ENCODE measurements at regions not wholly inside any gene's neighbourhood (a gene's known extent, or its start where the extent isn't known, plus 50 kb on each side); places are given as distances from the start of the nearest gene placed in this dataset.
A peak's percentile ranks its signal among the peaks of the same experiment; 100 is the strongest.
"Not testable (repeated sequence)": the region's sequence is repeated elsewhere in the genome, so short reads cannot be mapped to it uniquely, and the experiment has no call there.

DNA sequence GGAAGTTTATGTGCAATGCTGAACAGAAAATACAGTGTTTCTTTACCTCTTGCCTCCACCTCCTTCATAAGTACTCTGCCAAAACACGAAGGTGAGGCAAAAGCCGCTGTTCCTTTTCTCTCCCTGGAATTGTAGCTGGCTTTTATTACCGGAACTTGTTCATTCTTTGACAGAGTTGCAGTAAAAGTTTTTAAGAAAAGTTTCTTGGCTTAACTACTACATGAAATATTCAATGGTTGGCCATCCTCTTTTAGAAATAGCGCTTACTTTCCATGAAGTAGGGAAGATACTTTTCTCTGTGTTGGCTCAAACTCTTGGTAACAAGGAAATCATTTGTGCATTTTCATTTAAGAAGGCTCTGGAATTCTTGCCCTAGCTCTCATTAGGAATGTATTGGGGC is 950.7 kb upstream of the FANCL start:
- no peak for DNase-seq

DNA sequence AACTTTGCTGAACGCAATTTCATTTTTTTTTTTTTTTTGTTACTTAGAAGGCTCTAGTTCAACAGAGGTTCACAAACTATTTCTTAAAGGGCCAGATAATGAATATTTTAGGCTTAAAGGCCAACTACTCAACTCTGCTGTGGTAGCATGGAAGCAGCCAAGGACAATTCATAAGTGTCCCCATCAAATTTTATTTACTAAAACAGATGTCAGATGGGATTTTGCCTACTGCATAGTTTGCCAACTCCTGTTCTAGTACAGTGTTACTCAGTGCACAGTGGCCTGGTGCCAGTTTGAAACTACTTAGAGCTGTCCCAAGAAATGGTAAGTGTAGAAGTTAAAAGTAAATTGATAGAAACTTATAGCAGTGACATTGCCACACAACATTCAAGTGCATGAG is 949.4 kb upstream of the FANCL start:
- DNase-seq: no peak

- peak; percentile 49 for DNase-seq
Observed at GRCh38 chr2:59184276-59185020, 943.3 kb upstream of the FANCL start.

GRCh38 chr2:59183070-59183469 is 941.9 kb upstream of the FANCL start:
- DNase-seq: no peak

DNA sequence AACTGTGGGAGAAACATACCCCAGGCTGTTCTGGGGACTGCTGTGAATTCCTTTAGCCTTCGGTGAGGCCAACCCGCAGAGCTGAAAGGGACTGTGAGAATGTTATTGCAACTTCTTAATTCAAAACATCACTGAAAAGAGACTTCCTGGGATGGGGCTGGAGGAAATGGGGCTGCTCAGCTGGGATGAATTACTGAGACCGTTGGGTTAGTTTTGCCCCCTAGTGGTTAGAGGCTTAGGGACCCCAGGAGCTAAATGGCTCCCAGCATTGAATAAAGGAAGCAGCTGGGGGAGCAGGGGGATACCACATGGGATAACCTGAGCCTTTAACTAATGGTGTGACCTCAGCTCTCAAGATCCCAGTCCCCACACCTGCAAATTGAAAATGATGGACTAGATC is 941.1 kb upstream of the FANCL start:
- no peak for DNase-seq

DNA sequence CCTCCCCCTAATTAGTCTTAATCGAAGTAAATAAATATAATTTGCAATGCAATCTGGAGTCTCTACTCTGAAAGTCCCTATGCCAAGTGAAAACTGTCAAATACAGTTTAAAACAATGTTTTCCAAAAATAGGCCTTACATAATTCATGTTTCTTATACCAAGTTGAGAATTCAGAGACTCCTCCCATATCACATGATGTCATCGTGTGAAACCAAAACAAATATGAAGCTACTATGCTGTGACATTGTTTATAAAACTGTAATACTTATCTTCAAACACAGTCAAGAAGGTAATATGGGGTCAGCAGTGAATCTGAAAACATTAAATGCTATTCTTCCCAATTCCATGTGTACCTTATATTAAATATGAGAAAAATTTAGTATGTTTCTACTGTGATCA is 940.2 kb upstream of the FANCL start:
- no peak for DNase-seq

GRCh38 chr2:59180621-59181020 is 939.5 kb upstream of the FANCL start:
- DNase-seq: no peak

DNA sequence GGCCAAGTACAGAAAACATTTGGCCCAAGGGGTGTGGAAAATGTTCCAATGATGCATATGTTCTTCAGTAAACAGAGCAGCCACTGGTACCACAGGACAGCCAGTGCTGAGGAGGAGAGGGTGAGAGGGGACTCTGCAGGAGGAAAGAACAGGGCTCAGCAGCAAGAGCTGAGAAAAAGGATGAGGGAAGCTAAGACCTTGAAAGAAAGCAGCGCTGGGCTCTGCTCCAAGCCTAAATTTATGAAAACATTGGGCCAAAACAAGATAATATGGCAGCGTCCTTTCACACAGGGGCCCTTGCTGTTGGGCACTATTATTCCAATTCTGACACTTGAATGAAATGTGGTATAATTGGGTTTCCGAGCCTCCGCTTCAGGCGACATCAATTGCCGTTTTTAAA is 939.0 kb upstream of the FANCL start:
- DNase-seq: no peak

DNA sequence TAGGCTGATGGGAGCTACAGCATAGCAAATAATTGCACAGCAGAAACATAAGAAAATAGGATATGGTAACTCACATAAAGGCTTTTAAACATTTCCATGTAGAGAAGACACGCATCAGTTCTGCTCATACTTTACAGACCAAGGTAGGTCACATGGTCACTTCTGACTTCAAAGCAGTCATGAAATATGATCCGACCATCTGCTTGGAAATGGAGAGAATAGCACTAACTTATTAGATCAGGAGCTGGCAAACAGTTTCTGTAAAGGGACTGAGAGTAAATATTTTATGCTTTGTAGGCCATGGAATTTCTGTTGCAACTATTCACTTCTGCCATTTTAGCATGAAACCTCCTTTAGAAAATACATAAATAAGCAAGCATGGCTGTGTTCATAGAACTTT is 936.6 kb upstream of the FANCL start:
- no peak for DNase-seq

DNA sequence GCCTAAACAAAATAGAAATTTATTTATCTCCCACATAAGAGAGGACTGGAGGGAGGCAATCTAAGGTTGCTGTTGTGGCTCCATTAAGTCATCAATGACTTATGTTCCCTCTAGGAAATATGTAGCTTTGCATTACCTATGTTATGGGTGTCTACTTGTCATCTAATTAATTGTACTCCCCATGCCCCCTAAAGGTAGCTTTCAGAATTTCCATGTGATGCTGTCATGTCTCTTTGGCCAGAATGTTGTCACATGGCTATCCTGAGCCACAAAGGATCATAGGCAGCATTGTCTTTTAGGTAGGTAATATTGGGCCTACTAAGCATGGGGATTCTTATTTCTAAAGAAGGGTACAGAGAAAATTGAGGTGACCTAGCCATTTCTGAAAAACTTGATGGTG is 935.6 kb upstream of the FANCL start:
- no peak for DNase-seq

- DNase-seq: no peak
Observed at GRCh38 chr2:59174536-59175243, 933.6 kb upstream of the FANCL start.

DNA sequence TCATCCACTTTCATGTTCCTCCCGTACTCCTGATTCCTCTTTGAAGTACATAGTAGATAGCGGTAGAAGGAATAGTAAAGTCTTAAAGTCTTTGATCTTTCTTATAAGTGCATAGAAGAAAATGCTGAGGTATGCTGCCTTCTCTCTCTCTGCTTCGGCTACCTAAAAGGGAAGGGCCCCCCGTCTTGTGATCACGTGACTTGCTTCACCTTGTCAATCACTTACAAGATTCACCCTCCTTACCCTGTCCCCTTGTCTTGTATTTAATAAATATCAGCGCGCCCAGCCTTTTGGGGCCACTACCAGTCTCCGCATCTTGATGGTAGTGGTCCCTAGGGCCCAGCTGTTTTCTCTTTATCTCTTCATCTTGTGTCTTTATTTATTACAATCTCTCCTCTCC is 932.2 kb upstream of the FANCL start:
- DNase-seq: no peak

DNA sequence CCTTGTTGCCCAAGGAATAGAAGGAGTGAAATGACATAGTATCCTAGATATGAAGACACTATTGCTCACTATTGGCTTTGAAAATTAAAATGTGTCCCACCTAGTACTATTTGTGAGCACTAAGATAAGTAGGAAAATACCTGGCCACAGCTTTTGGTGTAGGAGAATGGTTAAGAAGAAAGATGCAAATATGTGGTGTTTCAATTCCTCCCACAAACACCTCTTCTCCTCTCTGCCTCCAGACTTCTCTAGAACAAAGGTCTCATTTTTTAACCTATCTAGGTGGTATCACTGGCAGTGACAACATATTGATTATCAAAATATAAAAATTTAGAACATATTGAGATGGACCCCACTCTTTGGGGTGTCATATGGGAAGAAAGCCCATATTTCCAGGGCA is 929.9 kb upstream of the FANCL start:
- no peak for DNase-seq

DNA sequence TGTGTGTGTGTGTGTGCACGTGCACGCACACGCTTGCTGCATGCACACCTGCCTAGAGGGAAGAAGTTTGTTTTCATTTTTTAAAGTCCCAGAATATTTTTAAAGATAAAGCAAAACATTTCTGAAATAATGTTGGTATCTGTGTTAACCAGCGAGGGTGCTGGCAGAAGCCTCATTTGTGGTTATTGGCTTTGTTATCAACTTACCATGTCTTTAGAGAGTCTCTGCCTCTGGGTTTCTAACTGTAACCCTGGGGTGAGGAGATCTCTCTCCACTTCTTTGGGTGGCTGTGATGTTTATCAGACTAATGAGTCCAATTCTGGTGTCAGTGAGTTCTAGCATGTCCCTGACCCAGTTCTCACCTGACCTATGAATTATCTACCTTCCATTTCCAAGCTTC is 927.6 kb upstream of the FANCL start:
- no peak for DNase-seq

DNA sequence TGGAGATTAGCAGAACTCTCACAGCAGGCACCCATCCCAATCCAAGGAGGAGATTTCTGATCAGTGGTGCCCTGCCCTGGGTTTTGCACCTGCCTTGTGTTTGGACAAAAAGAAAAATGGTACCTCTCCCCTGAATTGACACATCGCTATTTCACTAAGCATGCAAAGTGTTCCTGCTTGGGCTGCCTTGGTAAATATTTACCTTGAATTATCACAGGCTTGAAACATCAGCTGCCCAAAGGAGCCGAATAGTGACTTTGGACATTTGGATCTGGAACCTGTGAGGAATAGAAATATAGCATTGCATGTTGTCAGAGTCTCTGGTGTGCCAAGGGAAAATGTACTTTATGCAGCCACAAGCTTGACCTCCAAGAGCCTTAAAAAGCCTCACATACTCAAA is 926.4 kb upstream of the FANCL start:
- no peak for DNase-seq

GRCh38 chr2:59157908-59158307 is 916.8 kb upstream of the FANCL start:
- not testable (repeated sequence) for DNase-seq

DNA sequence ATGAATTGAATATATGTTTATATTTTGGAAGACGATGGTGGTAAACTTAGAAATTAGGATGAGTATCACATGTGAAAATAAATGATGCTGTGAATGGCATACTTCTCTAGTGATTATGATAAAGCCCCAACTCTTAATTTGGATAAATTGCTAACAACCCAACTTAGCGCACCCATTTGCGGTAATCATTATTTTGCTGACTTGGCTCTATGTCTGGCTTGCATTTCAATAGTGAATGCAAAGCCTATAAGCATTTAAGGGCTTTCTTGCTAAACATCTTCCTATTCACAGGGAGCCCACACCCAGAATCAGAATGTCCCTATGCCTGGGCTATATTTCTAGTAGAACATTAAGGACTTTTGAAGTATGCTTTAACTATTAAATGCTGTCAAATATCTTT is 910.7 kb upstream of the FANCL start:
- no peak for DNase-seq

DNA sequence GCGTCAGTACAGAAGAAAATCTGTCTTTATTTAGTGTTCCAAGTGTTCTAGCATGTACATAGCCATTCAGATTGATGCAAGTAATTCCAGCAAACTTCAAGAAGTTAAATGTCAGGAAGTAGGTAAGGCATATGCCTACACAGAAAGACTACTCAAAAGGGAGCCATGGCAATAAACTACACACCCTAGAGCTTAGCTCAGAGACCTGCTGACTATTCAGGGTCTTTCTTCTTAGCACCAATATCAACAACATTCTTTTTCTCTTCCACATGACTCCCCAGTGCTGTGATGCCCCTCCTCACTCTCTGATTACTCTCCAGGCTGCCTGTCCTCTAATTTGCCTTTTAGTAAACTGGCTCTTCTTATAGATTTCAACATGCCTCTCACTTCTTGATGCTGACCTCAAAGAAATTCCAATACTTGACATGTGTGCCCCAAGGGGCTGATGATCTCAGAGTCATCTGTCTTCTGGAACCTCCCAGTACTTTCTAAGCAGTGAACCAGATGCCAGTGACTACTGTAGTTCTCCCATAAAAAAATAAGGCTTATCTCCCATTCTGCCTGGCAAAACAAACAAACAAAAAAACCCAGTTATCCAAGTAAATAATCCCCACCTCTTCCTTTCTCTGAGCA is 909.2 kb upstream of the FANCL start:
- DNase-seq: no peak

GRCh38 chr2:59149271-59149670 is 908.1 kb upstream of the FANCL start:
- no peak for DNase-seq

- DNase-seq: no peak
Observed at GRCh38 chr2:59112258-59112657, 871.1 kb upstream of the FANCL start.

GRCh38 chr2:59096973-59097372 is 855.8 kb upstream of the FANCL start:
- no peak for DNase-seq

- no peak for DNase-seq
Observed at GRCh38 chr2:59093571-59093970, 852.4 kb upstream of the FANCL start.

DNA sequence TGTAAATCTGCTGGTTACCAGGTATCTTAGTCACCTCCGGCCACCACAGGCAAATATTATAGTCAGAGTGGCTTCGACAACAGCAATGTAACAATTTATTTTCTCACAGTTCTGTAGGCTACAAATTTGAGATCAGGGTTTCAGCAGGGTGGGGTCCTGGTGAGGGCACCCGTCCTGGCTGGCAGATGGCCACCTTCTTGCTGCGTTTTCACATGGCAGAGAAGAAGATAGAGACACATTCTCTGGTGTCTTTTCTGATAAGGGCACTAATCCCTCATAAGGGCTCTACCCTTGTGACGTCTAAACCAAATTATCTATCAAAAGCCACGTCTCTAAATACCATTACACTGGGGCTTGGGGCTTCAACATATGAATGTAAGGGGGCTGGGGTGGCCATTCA is 843.2 kb upstream of the FANCL start:
- no peak for DNase-seq

GRCh38 chr2:59083075-59083828 is 842.1 kb upstream of the FANCL start:
- no peak for DNase-seq
